GM23338 (cell line): ENCODE measurements at regions not wholly inside any gene's neighbourhood (a gene's known extent, or its start where the extent isn't known, plus 50 kb on each side); places are given as distances from the start of the nearest gene placed in this dataset.

Experiments
- ATAC-seq: fragments of 200-7000 bp; cut with Tn5 transposase; 3 replicates; pipeline ENCODE4 v1.9.1; 2020
- DNase-seq: peaks from one replicate; pipeline ENCODE4 v3.0.0-alpha.2; 2015; ENCODE audit warnings: low spot score
- H2AFZ ChIP-seq: fragments of 200-600 bp; sonication (generic); 2 replicates; pipeline ENCODE4 v1.8.0; 2016; ENCODE audit warnings: antibody characterized with exemption, mild to moderate bottlenecking, moderate library complexity
- H3F3A ChIP-seq: fragments of 200-600 bp; sonication (generic); replicated peaks from 2 replicates; pipeline ENCODE4 v1.8.0; 2017; ENCODE audit warnings: antibody characterized with exemption, mixed run types, low read depth
- H3K27ac ChIP-seq: fragments of 200-600 bp; sonication (generic); 2 replicates; pipeline ENCODE4 v1.6.1; 2016; ENCODE audit warnings: low read depth
- H3K27me3 ChIP-seq: fragments of 200-600 bp; sonication (generic); 2 replicates; pipeline ENCODE4 v1.8.0; 2016; ENCODE audit warnings: mild to moderate bottlenecking, mixed run types, moderate library complexity; ENCODE audit not compliant: insufficient read depth
- H3K36me3 ChIP-seq: fragments of 200-600 bp; sonication (generic); 2 replicates; pipeline ENCODE4 v1.8.0; 2016; ENCODE audit warnings: mild to moderate bottlenecking; ENCODE audit not compliant: insufficient read depth
- H3K4me1 ChIP-seq: fragments of 200-600 bp; sonication (generic); 2 replicates; pipeline ENCODE4 v1.8.0; 2016; ENCODE audit warnings: mild to moderate bottlenecking, moderate library complexity; ENCODE audit not compliant: insufficient read depth
- H3K4me2 ChIP-seq: fragments of 200-600 bp; sonication (generic); 2 replicates; pipeline ENCODE4 v1.7.1; 2017; ENCODE audit warnings: mixed run types
- H3K4me3 ChIP-seq: fragments of 200-600 bp; sonication (generic); 2 replicates; pipeline ENCODE4 v1.6.1; 2016; ENCODE audit warnings: mixed run types
- H3K79me2 ChIP-seq: fragments of 200-600 bp; sonication (generic); replicated peaks from 2 replicates; pipeline ENCODE4 v1.8.0; 2017; ENCODE audit warnings: mild to moderate bottlenecking; ENCODE audit not compliant: insufficient read depth
- H3K9me2 ChIP-seq: fragments of 200-600 bp; sonication (generic); 2 replicates; pipeline ENCODE4 v1.8.0; 2017; ENCODE audit not compliant: insufficient read depth
- H4K20me1 ChIP-seq: fragments of 200-600 bp; sonication (generic); replicated peaks from 2 replicates; pipeline ENCODE4 v1.8.0; 2017; ENCODE audit warnings: mild to moderate bottlenecking; ENCODE audit not compliant: insufficient read depth
- H3K27ac Mint-ChIP-seq: 2 replicates; pipeline ENCODE4 v1.8.0; 2020; ENCODE audit warnings: inconsistent platforms, mild to moderate bottlenecking, moderate library complexity, mixed read lengths
- H3K27me3 Mint-ChIP-seq: 3 replicates; pipeline ENCODE4 v1.8.0; 2022; ENCODE audit warnings: low read depth, mild to moderate bottlenecking, moderate library complexity, mixed read lengths, inconsistent platforms; ENCODE audit not compliant: insufficient read depth, poor library complexity
- H3K36me3 Mint-ChIP-seq: 3 replicates; pipeline ENCODE4 v1.8.0; 2021; ENCODE audit warnings: low read depth, mild to moderate bottlenecking, inconsistent platforms, moderate library complexity, mixed read lengths
- H3K4me1 Mint-ChIP-seq: 3 replicates; pipeline ENCODE4 v1.8.0; 2020; ENCODE audit warnings: mild to moderate bottlenecking, inconsistent platforms, mixed read lengths
- H3K4me3 Mint-ChIP-seq: 3 replicates; pipeline ENCODE4 v1.8.0; 2021; ENCODE audit warnings: moderate library complexity, mild to moderate bottlenecking, inconsistent platforms, mixed read lengths
- H3K9me3 Mint-ChIP-seq: 3 replicates; pipeline ENCODE4 v1.8.0; 2020; ENCODE audit warnings: moderate library complexity, mild to moderate bottlenecking, inconsistent platforms, mixed read lengths
- CREB1 ChIP-seq: fragments of 250-450 bp; sonication (Bioruptor Pico); IDR thresholded peaks from 2 replicates; pipeline ENCODE4 v1.5.0; 2020; ENCODE audit warnings: low read depth, mild to moderate bottlenecking, moderate library complexity
- CTCF ChIP-seq, 2 experiments: fragments of 200-600 bp in 1 of 2; sonication (generic) in 1 of 2; conservative IDR thresholded peaks; 2 replicates each; pipeline versions ENCODE4 v1.5.1 to v1.6.1; 2016 to 2017; ENCODE audit warnings: antibody characterized with exemption in 2 of 2, low read depth in 2 of 2, mild to moderate bottlenecking in 2 of 2, moderate library complexity in 1 of 2
- ETS1 ChIP-seq: IDR thresholded peaks from 2 replicates; pipeline ENCODE4 v1.6.1; 2016; ENCODE audit warnings: antibody characterized with exemption
- EZH2 ChIP-seq: fragments of 200-600 bp; sonication (generic); IDR thresholded peaks from one replicate; pipeline ENCODE4 v1.8.0; 2017; ENCODE audit warnings: antibody characterized with exemption, mild to moderate bottlenecking, low read depth; ENCODE audit not compliant: unreplicated experiment
- EZH2phosphoT487 ChIP-seq: fragments of 200-600 bp; sonication (generic); IDR thresholded peaks from one replicate; pipeline ENCODE4 v1.8.1; 2018; ENCODE audit warnings: antibody characterized with exemption; ENCODE audit not compliant: unreplicated experiment
- JUNB ChIP-seq: IDR thresholded peaks from one replicate; pipeline ENCODE4 v1.6.1; 2016; ENCODE audit warnings: antibody characterized with exemption; ENCODE audit not compliant: unreplicated experiment
- NANOG ChIP-seq: IDR thresholded peaks from 2 replicates; pipeline ENCODE4 v1.6.1; 2016; ENCODE audit warnings: antibody characterized with exemption, borderline replicate concordance
- POLR2AphosphoS5 ChIP-seq: IDR thresholded peaks from 2 replicates; pipeline ENCODE4 v1.6.1; 2016; ENCODE audit warnings: antibody characterized with exemption, low read depth
- REST ChIP-seq: IDR thresholded peaks from one replicate; pipeline ENCODE4 v1.6.1; 2018; ENCODE audit warnings: antibody characterized with exemption; ENCODE audit not compliant: unreplicated experiment
- STAT1 ChIP-seq: IDR thresholded peaks from one replicate; pipeline ENCODE4 v1.6.1; 2016; ENCODE audit warnings: antibody characterized with exemption; ENCODE audit not compliant: unreplicated experiment
- ZNF114 ChIP-seq: fragments of 250-450 bp; sonication (Bioruptor Pico); IDR thresholded peaks from 2 replicates; pipeline ENCODE4 v1.5.0; 2020; ENCODE audit warnings: mild to moderate bottlenecking, moderate library complexity
- ZNF331 ChIP-seq: fragments of 250-450 bp; sonication (Bioruptor Pico); IDR thresholded peaks from 2 replicates; pipeline ENCODE4 v1.5.0; 2020; ENCODE audit warnings: low read depth, mild to moderate bottlenecking, moderate library complexity
- ZNF462 ChIP-seq: fragments of 250-450 bp; sonication (Bioruptor Pico); IDR thresholded peaks from 2 replicates; pipeline ENCODE4 v1.5.0; 2020; ENCODE audit warnings: mild to moderate bottlenecking, moderate library complexity

- no peak overlapping the region for H2AFZ ChIP-seq
- peak overlapping the region; percentile 80 for H3K27ac Mint-ChIP-seq
Observed at GRCh38 chr15:35669432-35670045, 123.6 kb upstream of the DPH6 start.

More at GRCh38 chr15:35669432-35670045, 123.6 kb upstream of the DPH6 start:
- H3K4me1 ChIP-seq = peaks cover 17% of the 10 kb centered on the region
- no peak for DNase-seq
- H4K20me1 ChIP-seq = no peaks in the 10 kb centered on the region
- H3K9me2 ChIP-seq = no peaks in the 10 kb centered on the region
- no peaks in the 10 kb centered on the region for H3K36me3 ChIP-seq
- H3K36me3 Mint-ChIP-seq = no peaks in the 10 kb centered on the region
- peak overlapping the region; percentile 65; the same call in 1 of the 2 replicates for H3K27ac ChIP-seq
- H3K4me3 ChIP-seq = no peak overlapping the region
- no peaks in the 10 kb centered on the region for H3K27me3 Mint-ChIP-seq
- H3K4me3 Mint-ChIP-seq = no peak overlapping the region; the same call in 2 of the 3 replicates
- TF ChIP-seq EZH2phosphoT487 (no peak), EZH2 (no peak), CTCF (conservative IDR thresholded peaks at IDR 0.05; ENCODE audit: low read depth in 2 of 2) (no peak), POLR2AphosphoS5 (no peak), JUNB (no peak), ETS1 (no peak), STAT1 (no peak), NANOG (no peak), CREB1 (CRISPR knock-in tag) (no peak), ZNF331 (CRISPR knock-in tag) (no peak), ZNF462 (CRISPR knock-in tag) (no peak), REST (no peak), ZNF114 (no peak)
- H3K27me3 ChIP-seq = no peaks in the 10 kb centered on the region
- H3K9me3 Mint-ChIP-seq = no peaks in the 10 kb centered on the region
- no peaks in the 10 kb centered on the region for H3K79me2 ChIP-seq
- no peak overlapping the region for H3K4me2 ChIP-seq
- peaks cover 20% of the 10 kb centered on the region for H3K4me1 Mint-ChIP-seq
- no peaks in the 10 kb centered on the region for H3F3A ChIP-seq
- ATAC-seq = peak; percentile 32; the same call in 2 of the 3 replicates
